Panc1 (cell line): ENCODE measurements at regions not wholly inside any gene's neighbourhood (a gene's known extent, or its start where the extent isn't known, plus 50 kb on each side); places are given as distances from the start of the nearest gene placed in this dataset.

ENCODE experiments used
- ATAC-seq: fragments of 200-7000 bp; cut with Tn5 transposase; 2 replicates; pipeline ENCODE4 v1.9.1; 2020; ENCODE audit warnings: mild to moderate bottlenecking, moderate library complexity
- BruUV-seq: library from RNA; stranded (reverse); fragments of 400-500 nt; replicated peaks from 2 replicates; lab custom pipeline; 2021; lab: Mats Ljungman, UMichigan
- CTCF ChIA-PET: fragments of 300-600 bp; sonication (Branson Sonifier 250); formaldehyde crosslinking; loops from one replicate; lab custom pipeline; 2022; ENCODE audit warnings: antibody characterized with exemption; lab: Charles Lee
- POLR2A ChIA-PET: fragments of 300-600 bp; sonication (Branson Sonifier 250); formaldehyde crosslinking; loops from one replicate; lab custom pipeline; 2022; ENCODE audit warnings: antibody characterized with exemption; lab: Charles Lee
- DNase-seq: peaks from one replicate; pipeline ENCODE4 v3.0.0-alpha.2; 2010; ENCODE audit warnings: low read depth, low spot score
- H3K27ac ChIP-seq: 2 replicates; pipeline ENCODE4 v1.5.1; 2011; ENCODE audit warnings: mild to moderate bottlenecking, low read length, inconsistent platforms
- H3K27me3 ChIP-seq: fragments of 200-500 bp; sonication (Bioruptor generic); 2 replicates; pipeline ENCODE4 v1.6.0; 2014; ENCODE audit warnings: low read length, inconsistent platforms; ENCODE audit not compliant: control insufficient read depth, insufficient read depth
- H3K36me3 ChIP-seq: fragments of 200-500 bp; sonication (Bioruptor generic); 2 replicates; pipeline ENCODE4 v1.5.1; 2014; ENCODE audit warnings: inconsistent platforms, mild to moderate bottlenecking, low read length, moderate library complexity; ENCODE audit not compliant: control insufficient read depth, insufficient read depth
- H3K4me1 ChIP-seq: 2 replicates; pipeline ENCODE4 v1.5.1; 2011; ENCODE audit warnings: inconsistent platforms, mild to moderate bottlenecking, low read length, moderate library complexity; ENCODE audit not compliant: control insufficient read depth, insufficient read depth
- H3K4me3 ChIP-seq, 2 experiments: 2 replicates each; pipeline ENCODE4 v1.5.1; 2011 to 2012; ENCODE audit warnings: low read depth in 2 of 2, low read length in 2 of 2, mild to moderate bottlenecking in 2 of 2, inconsistent platforms in 1 of 2, moderate library complexity in 1 of 2
- H3K9me3 ChIP-seq: fragments of 200-500 bp; sonication (Bioruptor generic); 2 replicates; pipeline ENCODE4 v1.5.1; 2014; ENCODE audit warnings: low read depth, mild to moderate bottlenecking, inconsistent platforms, low read length, moderate library complexity; ENCODE audit not compliant: control insufficient read depth, insufficient read depth
- POLR2AphosphoS5 ChIP-seq: IDR thresholded peaks from 2 replicates; pipeline ENCODE4 v1.6.1; 2012; ENCODE audit warnings: mild to moderate bottlenecking, low read depth, low read length, moderate library complexity
- REST ChIP-seq, 2 experiments: IDR thresholded peaks; 2 replicates each; pipeline ENCODE4 v1.6.1; 2011 to 2012; ENCODE audit warnings: low read depth in 2 of 2, control low read depth in 1 of 2, low read length in 1 of 2, mild to moderate bottlenecking in 1 of 2, moderate library complexity in 1 of 2; ENCODE audit not compliant: insufficient read depth in 1 of 2
- SIN3A ChIP-seq: IDR thresholded peaks from 2 replicates; pipeline ENCODE4 v1.6.1; 2012; ENCODE audit warnings: low read depth, mild to moderate bottlenecking, low read length, moderate library complexity, borderline replicate concordance; ENCODE audit not compliant: insufficient read depth
- TCF7L2 ChIP-seq: IDR thresholded peaks from 2 replicates; pipeline ENCODE4 v1.6.1; 2011; ENCODE audit warnings: mild to moderate bottlenecking, low read depth, low read length, inconsistent platforms
- in situ Hi-C: cut with HindIII; loops from 2 replicates; pipeline ENCODE4 v1.10.0; 2016; ENCODE audit warnings: low sequenced_read_pairs, low pct_unique_long_range_greater_than_20kb
- intact Hi-C: fragments of 100-400 bp; cut with micrococcal nuclease; formaldehyde crosslinking; loops from one replicate; pipeline ENCODE4 v1.10.0; 2022; ENCODE audit not compliant: unreplicated experiment
- TF ChIP-seq, protein P1 (sequence below): fragments of 450-650 bp; IDR thresholded peaks from 2 replicates; pipeline ENCODE4 v1.5.1; 2017; ENCODE audit warnings: mild to moderate bottlenecking

GRCh38 chr5:166936351-166936750 lies 1355.1 kb upstream of the WWC1 start:
- CTCF ChIA-PET, result no interaction called here
- Histone ChIP-seq H3K4me3 (no peak overlapping the region), H3K27me3 (no peaks in the 10 kb centered on the region), H3K27ac (no peak overlapping the region), H3K4me1 (no peaks in the 10 kb centered on the region), H3K9me3 (no peaks in the 10 kb centered on the region), H3K36me3 (no peaks in the 10 kb centered on the region)
- no TSS peak for BruUV-seq
- intact Hi-C loops (no loop called here), in situ Hi-C loops (no loop called here)
- POLR2A ChIA-PET, result no interaction called here
- ATAC-seq (no peak), DNase-seq (no peak)
- TF ChIP-seq TCF7L2, result no peak
- TF ChIP-seq POLR2AphosphoS5, result no peak
- TF ChIP-seq, protein P1, sequence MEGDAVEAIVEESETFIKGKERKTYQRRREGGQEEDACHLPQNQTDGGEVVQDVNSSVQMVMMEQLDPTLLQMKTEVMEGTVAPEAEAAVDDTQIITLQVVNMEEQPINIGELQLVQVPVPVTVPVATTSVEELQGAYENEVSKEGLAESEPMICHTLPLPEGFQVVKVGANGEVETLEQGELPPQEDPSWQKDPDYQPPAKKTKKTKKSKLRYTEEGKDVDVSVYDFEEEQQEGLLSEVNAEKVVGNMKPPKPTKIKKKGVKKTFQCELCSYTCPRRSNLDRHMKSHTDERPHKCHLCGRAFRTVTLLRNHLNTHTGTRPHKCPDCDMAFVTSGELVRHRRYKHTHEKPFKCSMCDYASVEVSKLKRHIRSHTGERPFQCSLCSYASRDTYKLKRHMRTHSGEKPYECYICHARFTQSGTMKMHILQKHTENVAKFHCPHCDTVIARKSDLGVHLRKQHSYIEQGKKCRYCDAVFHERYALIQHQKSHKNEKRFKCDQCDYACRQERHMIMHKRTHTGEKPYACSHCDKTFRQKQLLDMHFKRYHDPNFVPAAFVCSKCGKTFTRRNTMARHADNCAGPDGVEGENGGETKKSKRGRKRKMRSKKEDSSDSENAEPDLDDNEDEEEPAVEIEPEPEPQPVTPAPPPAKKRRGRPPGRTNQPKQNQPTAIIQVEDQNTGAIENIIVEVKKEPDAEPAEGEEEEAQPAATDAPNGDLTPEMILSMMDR, result no peak
- no peak for TF ChIP-seq REST (IDR thresholded peaks at IDR 0.05; ENCODE audit: insufficient read depth in 1 of 2, low read depth in 2 of 2, low read length in 1 of 2)
- TF ChIP-seq SIN3A, result no peak

DNA sequence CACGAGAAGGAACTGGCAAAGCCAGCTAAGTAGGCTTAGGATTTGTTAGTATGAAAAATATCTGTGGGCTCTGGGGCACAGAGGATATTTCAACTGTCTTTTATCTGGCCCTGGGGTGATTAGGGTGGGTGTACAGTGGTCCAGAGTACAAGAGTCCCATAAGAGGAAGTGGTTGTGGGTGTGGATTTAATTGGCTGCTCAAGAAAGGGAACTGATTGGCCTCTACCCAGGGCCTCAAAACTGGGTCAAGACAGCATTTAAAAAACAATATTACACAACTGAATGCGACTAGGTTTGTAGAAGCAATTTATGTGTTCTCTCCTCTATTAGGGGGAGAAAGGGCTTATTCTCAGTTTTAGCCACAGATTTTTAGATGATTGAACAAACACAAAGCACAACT lies 1353.4 kb upstream of the WWC1 start:
- BruUV-seq, result no TSS peak
- ATAC-seq, result no peak
- H3K36me3 ChIP-seq, result no peaks in the 10 kb centered on the region

More for the DNA sequence above, 1353.4 kb upstream of the WWC1 start:
- TF ChIP-seq TCF7L2 (no peak), SIN3A (no peak), REST (IDR thresholded peaks at IDR 0.05; ENCODE audit: insufficient read depth in 1 of 2, low read depth in 2 of 2, low read length in 1 of 2) (no peak), POLR2AphosphoS5 (no peak)
- TF ChIP-seq, protein P1, result no peak
- intact Hi-C loops (no loop called here), in situ Hi-C loops (no loop called here)
- Histone ChIP-seq H3K4me1 (no peaks in the 10 kb centered on the region), H3K27ac (no peak overlapping the region), H3K4me3 (no peak overlapping the region), H3K9me3 (peaks cover 4% of the 10 kb centered on the region; the same call in 1 of the 2 replicates), H3K27me3 (no peaks in the 10 kb centered on the region)
- POLR2A ChIA-PET, result no interaction called here
- CTCF ChIA-PET, result no interaction called here
- no peak for DNase-seq
